ENCODE measurements at regions not wholly inside any gene's neighbourhood (a gene's known extent, or its start where the extent isn't known, plus 50 kb on each side); places are given as distances from the start of the nearest gene placed in this dataset.
"Not testable (repeated sequence)": the region's sequence is repeated elsewhere in the genome, so short reads cannot be mapped to it uniquely, and the experiment has no call there.

DNA sequence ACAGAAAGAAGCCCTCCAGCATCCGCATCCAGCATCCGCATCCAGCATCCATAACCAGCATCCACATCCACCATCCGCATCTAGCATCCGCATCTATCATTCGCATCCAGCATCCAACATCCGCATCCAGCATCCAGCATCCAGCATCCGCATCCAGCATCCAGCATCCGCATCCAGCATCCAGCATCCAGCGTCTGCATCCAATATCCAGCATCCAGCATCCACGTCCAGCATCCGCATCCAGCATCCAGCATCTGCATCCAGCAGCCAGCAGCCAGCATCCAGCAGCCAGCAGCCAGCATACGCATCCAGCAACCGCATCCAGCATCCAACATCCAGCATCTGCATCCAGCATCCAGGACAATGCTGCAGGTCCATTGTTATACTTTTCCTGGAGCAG, 671.0 kb upstream of the C16orf82 start:
- no peak for DNase-seq

DNA sequence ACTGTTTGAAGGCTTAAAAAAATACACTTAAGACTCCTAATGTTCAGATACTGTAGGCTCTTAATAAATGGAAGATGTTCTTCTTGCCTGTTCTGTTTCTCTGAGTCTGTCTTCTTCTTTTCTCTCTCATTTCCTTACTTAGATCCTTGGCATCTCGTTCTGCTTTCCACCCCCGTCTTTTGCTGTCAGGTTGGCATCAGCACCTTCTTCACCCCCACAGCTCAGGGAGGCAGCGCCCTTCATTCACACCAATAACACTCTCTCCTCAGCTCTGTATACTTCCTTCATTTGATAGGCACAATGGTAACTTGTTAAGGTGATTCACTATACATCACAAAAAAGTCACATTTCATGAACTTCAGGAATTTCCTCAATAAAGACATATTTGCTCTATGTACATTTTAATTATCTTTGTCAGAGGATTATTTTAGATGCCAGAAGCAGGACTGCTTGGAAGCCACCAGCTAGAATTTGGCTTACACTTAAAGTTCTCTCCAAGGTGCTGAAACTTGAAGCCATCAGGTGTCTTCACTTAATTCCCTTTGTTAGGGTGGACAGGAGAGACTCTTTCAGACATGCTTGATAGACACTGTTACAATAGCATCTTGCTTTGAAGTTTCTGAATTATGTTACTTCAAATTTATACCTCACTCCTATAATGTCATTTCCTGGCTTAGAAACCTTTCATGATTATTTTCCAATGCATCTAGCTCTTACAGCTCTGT, 670.1 kb upstream of the C16orf82 start:
- no peak for DNase-seq

DNA sequence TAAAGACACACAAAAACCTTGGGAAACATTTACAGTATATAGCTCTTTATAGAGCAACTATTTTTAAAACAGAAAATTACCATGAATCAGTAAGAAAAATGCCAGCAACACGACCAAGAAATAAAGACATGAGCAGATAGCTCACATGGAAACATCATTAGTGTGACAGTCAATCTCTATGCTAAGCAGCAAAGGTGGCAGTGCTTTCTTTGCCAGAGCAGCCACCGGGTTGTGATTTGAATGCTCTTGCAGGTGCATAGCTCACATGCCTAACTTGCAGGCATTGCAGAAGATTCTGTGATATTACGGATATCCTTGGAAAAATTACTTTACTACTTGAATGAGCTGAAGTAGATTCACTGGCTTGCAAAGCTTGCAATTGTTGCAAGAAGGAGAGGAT, 652.9 kb upstream of the C16orf82 start:
- no peak for DNase-seq

DNA sequence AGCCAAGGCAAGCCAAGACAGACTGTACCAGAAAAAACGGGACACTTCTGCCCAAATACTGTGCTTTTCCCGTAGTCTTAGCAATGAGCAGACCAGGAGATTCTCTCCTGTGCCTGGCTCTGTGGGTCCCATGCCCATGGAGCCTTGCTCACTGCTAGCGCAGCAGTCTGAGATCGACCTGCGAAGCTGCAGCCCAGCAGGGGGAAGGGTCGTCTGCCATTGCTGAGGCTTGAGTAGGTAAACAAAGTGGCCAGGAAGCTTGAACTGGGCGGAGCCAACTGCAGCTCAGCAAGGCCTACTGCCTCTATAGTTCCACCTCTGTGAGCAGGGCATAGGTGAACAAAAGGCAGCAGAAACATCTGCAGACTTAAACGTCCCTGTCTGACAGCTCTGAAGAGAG, 647.3 kb upstream of the C16orf82 start:
- DNase-seq: peak; percentile 25

DNA sequence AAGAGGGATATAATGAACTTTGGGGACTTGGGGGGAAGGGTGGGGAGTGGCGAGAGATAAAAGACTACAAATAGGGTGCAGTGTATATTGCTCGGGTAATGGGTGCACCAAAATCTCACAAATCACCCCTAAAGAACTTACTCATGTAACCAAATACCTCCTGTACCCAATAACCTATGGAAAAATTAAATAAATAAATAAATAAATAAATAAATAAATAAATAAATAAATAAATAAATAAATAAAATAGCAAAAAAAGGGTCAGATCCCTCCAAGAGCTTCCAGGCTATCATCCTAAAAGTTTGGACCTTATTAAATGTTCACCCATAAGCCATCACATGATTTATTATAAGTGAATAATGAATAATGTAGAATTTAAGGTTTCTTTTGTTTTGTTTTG, 636.1 kb upstream of the C16orf82 start:
- no peak for DNase-seq

DNA sequence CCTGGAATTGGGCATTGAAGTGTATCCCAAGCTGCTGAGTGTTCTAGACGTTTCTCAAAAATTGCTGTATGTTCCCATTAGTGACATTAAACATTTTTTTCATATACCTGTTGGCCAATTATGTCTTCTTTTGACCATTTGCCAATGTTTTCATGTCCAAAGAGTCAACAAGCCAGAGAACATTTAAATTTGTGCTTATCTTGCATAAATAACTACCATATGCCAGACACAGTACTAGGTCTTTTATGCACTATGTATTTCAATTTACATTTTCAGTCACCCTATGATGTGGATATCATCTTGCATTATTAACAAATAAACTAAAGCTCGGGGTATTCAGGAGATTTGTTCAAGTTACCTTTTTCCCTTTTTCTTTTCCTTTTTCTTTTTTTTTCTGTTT, 632.9 kb upstream of the C16orf82 start:
- no peak for DNase-seq

DNA sequence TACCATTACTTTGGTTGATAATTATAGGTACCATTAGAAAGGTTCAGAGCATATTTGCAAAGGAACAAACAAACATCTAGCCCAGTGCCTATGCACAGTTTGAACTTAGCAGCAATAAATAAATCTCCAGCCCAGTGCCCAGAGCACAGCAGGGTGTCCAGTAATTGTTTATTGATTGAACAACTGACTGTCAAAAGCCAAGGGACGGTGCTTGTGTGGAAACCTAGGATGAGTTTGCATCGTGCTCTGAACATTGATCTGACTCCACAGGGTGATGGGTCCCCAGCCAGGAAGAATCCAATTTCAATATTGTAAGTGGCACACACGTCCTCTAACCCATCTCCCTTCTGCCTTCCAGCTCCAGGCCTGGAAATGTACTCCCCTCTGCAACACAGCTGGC, 625.5 kb upstream of the C16orf82 start:
- DNase-seq: no peak

DNA sequence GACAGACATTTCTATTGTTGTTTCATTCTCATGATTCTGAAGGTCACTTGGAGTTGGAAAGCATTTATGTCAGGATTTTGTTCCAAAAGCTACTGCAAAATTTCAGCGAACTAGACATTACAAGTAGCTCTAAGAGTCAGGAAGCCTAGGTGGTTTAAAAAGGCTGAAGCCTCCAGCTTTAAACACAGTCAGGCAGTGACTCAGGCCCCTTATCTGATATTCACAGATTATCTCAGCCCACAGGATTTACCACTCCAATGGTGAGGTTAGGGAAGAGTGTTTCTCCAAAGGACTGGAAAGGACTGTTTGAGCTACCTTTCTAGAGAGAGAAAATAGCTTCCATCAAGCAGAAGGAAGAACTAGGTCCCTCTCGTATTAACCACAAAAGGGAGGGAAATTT, 624.4 kb upstream of the C16orf82 start:
- DNase-seq: no peak

DNA sequence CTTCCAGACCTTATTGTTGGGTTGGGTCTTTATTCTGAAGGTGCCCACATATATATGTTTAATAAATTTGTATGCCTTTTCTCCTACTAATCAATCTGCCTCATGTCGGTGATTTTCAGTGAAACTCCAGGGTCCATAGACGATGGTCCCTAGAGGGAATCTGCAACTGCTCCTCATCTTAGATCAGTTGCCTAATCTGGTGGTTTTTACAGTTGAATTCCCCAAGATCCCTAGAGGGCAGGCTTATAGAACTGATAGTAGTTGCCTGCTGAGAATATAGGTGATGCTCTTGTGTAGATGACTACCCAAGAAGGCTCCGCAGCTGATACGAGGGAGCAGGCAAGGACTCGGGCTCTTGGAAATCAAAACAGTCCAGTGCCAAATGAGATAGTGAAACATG, 619.2 kb upstream of the C16orf82 start:
- DNase-seq: no peak

DNA sequence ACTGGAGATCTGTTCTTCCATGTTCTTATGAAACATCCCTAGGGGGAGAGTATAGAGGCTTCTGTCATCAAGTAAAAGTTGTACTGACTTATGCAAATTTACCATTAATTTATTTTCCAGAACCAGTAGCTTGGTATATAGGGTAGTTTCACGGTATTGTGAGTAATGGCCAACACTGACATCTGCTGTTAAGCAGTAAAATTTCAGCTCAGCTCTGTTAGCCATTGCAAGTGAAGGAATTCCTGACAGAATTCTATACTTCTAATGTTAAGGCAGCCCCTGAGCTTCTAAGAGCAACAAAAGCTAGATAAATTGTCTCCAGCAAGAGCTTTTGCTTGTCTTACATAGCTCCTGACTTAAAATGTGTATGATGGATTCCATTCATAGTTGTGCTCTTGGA, 613.5 kb upstream of the C16orf82 start:
- DNase-seq: no peak

DNA sequence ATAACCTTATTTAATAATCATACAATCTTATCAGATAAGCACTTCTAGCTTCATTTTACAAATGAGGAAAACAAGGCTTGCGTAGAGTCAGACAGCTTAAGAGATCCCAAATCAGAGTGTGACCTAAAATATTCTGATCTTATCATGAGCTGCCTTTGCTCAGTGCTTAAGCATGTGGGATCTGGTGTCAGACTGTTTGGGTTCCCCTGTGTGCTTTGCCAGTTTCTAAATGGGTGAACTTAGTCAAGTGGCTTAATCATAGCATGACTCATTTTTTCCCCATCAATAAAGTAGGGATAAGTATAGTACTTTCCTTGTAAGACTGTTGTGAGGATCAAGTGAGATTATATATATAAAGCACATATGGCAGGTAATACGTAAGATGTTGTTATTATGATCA, 612.6 kb upstream of the C16orf82 start:
- no peak for DNase-seq

DNA sequence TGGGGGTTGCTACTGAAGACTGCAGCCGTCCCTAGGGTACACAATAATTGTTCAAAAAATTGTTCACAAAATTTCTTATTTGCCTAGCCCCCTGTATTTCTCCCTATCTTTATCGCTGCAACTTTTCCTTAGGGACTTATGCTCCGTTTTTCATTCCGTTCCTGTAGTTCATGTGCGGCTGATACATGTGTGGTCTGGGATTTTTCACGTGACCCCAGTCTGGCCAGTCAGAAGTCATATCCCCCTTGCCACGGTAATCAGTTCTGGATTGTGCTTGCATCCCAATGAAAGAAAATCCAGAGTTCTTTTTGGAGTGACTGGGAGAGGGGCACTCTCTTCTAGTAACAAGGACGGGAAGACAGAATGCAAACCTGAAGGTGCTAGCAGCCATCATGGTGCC, 610.7 kb upstream of the C16orf82 start:
- no peak for DNase-seq

DNA sequence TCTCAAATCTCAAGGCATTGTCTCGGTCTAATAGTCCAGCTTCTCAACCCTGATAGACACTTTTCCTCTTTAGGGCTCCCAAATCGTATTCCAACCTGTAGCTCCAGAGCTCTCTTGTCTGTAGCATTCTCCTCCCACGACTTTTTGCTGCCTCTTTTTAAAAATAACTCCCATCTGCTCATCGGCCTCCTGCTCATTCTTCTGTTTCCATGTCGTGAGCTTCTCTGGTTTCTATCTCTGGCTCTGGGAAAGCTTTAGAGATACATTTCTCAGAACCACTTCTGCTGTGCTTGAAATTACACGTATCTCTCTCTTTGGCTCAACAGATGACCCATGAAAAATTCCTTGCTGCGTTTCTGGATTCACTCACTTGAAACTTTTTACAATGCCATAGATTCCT, 609.6 kb upstream of the C16orf82 start:
- DNase-seq: no peak

DNA sequence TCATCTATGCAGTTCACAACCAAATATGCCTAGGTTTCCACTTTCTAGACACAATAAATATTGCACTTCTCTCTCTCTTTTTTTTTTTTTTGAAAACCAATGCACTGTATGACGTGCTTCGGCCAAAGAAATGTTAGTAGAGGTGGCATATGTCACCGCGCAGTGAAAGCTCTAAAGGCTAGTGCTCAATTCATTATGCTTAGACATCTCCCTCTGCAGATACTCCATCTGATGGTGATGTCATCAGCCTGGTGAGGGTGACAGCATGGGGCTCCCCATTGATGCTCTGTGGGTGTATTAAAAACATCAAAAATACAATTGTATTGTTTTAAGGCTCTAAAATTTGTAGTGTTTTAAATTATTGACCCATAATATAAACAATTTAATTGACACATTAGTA, 608.8 kb upstream of the C16orf82 start:
- no peak for DNase-seq

DNA sequence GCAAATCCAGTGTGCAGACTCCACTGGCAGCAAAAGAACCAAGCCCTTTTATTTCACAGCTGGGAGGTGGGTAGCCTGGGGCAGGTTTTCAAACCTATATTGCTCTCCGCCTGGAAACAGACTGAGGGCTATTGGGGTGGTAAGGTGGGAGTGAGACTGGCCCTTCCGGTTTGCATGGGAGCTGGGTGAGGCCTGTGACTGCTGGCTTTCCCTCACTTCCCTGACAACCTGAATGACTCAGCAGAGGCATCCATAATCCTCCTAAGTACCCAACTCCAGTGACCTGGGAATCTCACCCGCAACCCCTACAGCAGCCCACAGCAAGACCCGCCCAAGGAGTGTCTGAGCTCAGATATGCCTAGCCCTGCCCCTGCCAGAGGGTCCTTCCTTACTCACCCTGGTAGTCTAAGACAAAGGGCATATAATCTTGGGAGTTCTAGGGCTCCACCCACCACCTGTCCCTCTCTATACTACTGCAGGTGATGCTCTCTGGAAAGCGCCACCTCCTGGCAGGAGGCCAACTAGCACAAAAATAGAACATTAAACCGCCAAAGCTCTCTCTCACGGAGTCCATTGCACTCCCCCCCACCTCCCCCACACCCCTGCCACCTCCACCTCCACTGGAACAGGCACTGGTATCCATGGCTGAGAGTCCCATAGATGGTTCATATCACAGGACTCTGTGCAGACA, 602.0 kb upstream of the C16orf82 start:
- DNase-seq: no peak

DNA sequence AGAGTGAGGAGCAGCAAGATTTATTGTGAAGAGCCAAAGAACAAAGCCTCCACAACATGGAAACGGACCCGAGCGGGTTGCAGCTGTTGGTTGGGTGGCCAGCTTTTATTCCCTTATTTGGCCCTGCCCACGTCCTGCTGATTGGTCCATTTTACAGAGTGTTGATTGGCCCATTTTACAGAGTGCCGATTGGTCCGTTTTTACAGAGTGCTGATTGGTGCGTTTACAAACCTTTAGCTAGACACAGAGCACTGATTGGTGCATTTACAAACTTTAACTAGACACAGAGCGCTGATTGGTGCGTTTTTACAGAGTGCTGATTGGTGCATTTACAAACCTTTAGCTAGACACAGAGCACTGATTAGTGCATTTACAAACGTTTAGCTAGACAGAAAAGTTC, 592.3 kb upstream of the C16orf82 start:
- DNase-seq: not testable (repeated sequence)

DNA sequence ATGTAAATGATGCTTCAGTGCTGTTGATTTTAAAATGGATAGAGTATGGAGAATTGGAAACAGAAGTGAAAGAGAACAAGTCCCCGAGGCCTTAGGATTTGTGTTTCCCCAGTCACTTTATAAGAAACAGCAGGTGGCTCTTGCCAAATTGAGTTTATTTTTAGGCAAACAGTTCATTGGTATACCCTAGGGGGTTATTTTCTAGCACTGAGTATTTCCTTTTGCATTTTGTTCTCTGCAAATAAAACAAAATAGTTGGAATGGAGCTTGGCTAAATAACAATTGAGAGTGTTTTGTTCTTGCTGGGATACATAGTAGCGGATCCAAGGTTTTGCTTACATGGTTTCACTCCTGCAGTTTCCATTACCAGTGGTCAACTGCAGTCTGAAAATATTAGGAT, 591.1 kb upstream of the C16orf82 start:
- no peak for DNase-seq

DNA sequence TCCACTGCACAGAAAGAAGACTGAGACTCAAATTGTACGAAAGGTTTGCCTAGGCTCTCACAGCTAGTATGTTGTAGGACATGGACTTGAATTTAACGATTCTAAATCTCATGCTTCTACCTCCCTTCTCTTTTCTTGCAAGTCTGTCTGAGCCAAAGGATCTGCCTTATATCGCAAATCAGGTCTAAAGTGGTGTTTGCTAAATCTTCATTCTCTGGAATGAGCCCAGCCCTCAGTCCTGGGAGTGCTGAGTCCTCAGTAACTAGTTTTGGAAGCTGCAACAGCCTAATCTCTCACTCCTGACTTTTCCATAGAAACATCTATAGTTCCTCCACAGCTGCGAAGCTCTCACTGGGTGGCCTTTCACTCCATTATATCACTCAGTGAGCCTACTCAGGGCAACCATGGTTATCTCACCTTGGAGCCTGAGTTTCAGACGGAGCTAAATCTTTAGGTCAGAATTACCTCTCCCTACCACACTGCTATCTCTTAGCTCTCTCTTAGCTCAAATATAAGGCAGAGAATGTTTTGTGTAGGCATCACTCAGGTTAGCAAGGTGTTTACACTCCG, 575.5 kb upstream of the C16orf82 start:
- DNase-seq: no peak

DNA sequence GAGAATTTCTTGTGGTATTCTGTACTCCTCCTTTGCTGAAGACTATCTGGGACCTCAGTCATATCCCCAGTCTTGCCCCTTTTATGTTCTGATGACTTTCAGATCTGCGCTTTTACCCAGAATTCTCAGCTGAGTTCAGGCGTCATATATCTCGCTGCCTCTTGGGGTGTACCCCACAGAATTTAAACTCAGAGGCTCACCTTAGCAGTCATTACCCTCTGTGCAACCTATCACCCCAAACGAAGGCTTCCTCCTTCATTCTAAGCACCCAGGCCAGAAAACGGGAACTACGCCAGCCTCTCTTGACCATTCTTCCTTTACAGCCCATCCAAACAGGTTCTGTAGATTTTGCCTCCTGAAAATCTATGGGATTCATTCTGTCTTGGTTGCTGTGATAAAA, 574.8 kb upstream of the C16orf82 start:
- DNase-seq: no peak

DNA sequence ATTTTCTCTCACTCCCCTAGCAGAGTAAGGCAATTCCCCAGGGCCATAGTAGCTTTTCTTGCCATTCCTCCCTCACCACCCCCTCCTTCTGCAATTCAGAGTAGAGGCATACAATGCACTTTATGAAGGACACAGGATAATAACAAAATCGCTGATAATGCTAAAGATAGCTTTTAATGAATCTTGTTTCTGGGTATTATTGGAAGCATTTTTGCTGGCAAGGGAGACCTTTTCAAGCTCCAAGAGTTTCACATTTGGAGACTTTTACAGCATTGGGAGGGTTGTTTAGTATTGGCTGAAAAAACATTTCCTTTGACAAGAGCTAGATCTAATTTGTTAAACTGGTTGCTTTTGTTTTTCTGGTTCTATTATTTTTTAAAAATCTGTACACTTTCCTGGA, 573.0 kb upstream of the C16orf82 start:
- DNase-seq: no peak

DNA sequence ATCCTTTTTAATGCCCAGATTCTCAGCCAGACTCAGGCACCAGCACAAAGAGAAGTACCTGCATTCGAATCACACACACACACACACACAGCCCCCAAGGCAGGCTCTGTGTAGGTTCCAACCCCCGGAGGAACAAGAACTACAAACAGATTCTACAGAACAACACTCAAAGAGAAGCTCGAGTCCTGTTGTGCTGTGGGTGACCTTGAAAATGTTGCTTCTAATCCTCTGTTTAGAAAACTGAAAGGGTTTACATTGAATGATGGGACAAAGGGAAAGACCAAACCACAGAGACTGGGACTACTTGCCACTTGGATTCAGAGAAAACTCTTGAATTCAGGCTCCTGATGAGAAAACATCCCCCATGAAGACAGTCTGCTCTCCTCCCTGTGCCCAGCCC, 568.8 kb upstream of the C16orf82 start:
- DNase-seq: no peak

DNA sequence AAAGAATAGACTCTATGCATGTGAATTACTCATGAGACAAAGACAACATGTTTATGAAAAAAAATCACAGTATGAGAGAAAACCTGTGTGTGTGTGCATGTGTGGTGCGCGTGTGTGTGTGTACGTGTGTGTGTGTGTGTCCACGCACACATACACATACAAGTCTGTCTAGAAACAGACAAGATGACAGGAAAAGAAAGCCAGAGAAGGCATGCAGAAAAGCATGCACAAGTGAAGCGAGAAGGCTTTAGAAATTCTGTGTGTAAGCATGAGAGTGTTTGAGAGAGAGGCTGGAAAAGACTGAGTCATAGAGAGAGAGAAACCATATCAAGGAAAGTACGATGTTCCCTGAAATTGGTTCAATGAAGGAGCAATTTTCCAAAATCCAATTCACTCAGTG, 566.4 kb upstream of the C16orf82 start:
- DNase-seq: no peak

DNA sequence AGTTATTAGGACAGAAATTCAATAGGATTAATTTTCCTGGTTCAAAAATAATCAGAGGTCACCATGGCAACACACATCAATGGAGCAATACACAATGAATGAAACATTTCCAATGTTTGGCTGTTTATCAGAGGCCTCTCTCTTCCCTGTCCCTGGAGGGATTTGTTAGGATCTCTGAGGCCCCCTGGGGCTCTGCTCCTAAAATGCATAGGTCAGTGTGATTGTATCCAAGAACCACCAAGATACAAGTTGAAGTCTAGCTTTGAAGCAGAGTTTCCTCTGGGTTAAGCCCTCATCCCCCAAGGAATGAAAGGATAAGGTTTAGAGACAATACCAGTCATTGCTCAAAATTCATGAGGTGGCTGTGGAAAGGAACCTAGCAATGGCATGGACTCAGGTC, 561.2 kb upstream of the C16orf82 start:
- DNase-seq: no peak

DNA sequence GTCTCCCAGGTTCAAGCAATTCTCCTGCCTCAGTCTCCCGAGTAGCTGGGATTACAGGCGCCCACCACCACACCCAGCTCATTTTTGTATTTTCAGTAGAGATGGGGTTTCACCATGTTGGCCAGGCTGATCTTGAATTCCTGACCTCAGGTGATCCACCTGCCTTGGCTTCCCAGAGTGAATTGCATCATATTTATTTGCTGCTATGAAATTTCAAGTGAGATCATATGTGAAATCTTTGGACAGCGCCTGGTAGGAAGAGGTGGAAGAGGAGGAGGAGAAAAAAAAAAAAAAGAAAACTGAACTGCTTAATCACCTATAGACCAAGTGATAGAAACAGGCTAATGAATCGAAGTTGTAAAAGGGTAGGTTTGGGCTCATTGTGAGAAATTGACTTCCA, 557.8 kb upstream of the C16orf82 start:
- DNase-seq: not testable (repeated sequence)

DNA sequence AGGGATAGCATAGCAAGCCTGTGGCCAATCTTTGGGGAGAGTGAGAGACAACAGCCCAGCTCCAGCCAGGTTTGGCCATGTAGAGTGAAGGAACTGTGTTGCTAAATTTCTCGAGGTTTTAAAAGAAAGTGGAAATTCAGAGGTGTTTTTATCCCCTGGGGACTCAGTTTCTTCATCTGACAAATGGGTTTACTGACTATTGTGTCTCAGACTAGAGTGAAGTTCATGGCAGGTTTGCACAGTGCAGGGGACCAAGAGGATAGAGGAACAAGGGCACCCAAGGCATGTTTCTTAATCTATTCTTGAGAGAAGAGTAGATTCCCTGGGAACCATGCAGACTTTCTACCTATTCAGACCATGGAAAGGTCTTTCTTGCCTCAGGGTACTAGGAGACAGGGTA, 555.8 kb upstream of the C16orf82 start:
- DNase-seq: no peak

Measured in NCI-H510A (cell line).